GM21619 (cell line): ENCODE measurements at regions not wholly inside any gene's neighbourhood (a gene's known extent, or its start where the extent isn't known, plus 50 kb on each side); places are given as distances from the start of the nearest gene placed in this dataset.
"Not testable (repeated sequence)": the region's sequence is repeated elsewhere in the genome, so short reads cannot be mapped to it uniquely, and the experiment has no call there.

Source experiments
- ATAC-seq: cut with Tn5 transposase; IDR thresholded peaks from one replicate; pipeline ENCODE4 v1.9.1; 2021; ENCODE audit not compliant: unreplicated experiment

- no peak for ATAC-seq
Observed at GRCh38 chr6:8881663-8882062, 446.3 kb upstream of the SLC35B3 start.

DNA sequence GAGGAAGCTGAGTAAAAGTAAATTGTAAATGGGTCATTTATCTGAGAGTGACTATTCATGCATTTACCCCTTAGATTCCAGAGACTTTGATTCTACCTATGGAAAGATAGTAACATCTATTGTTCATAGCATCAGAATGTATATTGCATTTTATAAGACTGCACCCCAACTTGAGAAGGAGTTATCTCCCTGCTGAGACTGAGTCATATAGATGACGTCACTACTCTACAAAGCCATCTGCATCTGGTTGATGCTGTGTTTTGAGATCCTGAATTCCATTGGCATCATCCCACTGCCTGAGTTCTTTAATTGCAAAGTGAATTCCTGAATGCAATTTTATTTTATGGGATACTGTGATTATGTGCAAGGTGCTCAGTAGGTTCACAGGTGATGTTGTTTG lies 444.0 kb upstream of the SLC35B3 start:
- ATAC-seq: no peak

GRCh38 chr6:8875986-8876385 lies 440.6 kb upstream of the SLC35B3 start:
- no peak for ATAC-seq

- no peak for ATAC-seq
Observed at GRCh38 chr6:8872589-8872988, 437.2 kb upstream of the SLC35B3 start.

DNA sequence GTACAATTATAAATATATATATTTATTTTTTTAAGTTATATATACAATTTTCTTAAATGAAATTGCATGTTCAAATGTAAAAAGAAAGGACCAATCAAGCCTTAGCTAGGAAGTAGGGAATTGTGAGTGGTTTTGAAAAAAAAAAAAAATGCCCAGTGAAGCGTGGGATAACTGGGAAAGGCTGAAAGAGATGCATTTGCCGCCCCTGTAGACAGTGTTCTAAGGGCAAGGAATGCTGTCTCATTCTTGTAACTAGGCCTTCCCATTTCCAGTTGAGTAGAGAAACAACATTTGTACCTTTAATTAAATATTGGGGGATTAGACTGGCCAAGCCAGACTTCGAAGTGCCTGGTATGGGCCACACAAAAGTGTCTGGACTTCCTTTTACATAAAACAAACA lies 430.1 kb upstream of the SLC35B3 start:
- no peak for ATAC-seq

GRCh38 chr6:8860671-8861070 lies 425.3 kb upstream of the SLC35B3 start:
- no peak for ATAC-seq

DNA sequence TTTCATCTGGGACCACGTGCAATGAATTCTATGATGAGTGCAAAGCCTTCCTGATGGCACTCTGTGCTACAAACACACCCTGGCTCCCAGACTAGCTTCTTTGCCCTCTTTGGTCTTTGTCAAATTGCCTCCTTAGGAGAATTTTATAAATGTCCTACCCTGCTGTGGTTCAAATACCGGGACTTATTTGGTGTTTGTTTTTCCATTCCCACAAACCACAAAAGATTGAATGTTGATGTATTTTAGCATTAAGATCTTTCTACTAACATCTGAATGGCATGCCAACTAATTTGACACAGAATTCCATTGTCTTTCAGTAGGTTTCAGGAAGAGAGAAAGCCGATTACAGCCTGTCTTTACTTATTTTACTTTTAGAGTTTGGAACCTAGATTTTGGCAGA lies 424.2 kb upstream of the SLC35B3 start:
- ATAC-seq: no peak

DNA sequence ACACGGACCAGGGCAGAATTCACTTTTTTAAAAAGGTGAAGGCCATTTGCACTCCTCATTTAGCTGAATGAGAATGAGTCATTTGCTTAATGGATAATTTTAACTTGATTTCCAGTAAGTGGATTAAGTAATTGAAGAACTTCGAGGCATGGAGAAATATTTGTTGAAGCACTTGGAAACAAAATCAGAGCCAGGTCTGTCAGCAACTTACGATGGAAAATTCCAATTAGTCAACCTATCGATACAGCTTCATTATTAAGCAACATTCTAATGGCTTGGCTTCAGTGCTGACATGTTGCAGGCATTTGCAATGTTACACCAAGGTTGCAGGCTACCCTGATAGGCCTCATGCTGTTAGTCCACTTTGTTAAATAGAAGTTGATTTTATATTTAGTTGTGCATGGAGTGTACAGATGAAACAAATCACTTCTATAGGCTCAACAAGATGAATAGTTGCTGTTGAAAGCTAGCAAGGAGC lies 423.5 kb upstream of the SLC35B3 start:
- ATAC-seq: no peak

DNA sequence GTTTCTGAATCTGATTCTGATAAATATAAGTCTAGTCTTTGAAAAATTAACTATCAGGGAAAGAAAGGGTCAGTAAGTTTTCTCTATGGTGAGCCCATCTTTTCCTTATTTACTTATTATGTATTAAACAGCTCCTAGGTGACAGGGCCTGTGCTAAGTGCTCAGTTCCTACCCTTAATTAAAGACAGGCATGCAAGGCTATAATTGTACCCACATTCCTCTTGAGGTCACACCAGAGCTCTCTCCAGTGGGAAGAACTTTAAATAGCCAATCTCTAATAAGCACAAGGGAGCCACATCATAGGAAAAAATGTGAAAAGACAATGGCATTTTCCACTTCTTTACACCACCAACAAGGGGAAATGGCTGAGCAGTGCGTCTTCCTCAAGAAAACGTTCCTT lies 421.8 kb upstream of the SLC35B3 start:
- ATAC-seq: no peak

DNA sequence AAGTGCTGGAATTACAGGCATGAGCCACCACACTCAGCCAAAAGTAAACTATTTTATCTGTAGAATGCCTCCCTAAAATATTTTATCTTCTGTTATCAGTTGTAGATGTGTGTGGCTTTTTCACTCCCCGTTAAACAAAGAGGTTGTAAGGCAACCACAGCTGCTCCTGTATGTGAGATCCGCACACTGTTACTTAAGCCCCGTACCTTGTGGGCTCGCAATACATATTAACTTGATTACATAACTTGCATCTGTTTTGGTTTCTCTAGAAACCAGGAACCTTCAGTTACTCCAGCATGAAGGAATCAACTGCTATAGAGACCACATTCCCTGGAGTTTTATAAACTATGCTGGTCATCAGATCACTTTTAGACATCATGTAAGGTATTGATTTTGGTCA lies 420.1 kb upstream of the SLC35B3 start:
- ATAC-seq: no peak

DNA sequence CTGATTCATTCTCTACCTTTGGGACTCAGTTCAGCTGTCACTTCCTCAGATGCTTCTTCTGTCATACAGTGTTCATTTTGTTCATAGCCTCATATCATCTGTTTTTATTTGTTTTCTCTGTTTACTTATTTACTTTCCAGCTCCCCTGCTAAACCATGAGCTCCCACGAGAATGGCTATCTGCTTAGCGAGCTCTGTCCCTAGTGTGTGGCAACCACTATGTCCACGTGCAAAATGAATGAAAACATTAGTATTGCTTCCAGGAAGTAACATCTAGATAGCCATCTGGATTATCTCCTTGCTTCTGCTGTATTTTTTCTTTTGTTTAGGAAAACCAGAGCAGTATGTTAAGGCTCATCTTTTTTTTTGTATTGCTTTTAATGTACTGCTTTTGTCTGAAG lies 417.0 kb upstream of the SLC35B3 start:
- no peak for ATAC-seq

- not testable (repeated sequence) for ATAC-seq
Observed at GRCh38 chr6:8846680-8847079, 411.3 kb upstream of the SLC35B3 start.

GRCh38 chr6:8845690-8846089 lies 410.3 kb upstream of the SLC35B3 start:
- ATAC-seq: no peak

- ATAC-seq: no peak
Observed at GRCh38 chr6:8844968-8845367, 409.6 kb upstream of the SLC35B3 start.

DNA sequence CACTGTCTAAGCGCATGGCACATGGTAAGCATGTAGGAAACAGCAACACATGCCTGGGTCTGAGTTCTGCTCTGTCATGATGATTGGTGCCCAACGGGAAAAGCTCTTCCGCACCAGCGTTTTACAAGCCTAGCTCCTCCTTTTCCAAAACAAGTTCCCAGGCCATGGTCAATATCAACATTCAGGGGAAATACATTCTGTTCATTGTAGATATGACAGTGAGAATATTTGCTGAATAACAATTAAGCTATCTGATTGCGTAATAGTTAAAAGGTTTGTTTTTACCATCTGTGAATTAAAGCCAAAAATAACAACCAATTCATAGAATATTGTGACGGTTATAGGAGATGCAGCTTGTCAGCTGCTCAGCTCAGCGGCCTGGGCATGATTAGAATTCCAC lies 404.3 kb upstream of the SLC35B3 start:
- ATAC-seq: no peak

- no peak for ATAC-seq
Observed at GRCh38 chr6:8837343-8837742, 402.0 kb upstream of the SLC35B3 start.

DNA sequence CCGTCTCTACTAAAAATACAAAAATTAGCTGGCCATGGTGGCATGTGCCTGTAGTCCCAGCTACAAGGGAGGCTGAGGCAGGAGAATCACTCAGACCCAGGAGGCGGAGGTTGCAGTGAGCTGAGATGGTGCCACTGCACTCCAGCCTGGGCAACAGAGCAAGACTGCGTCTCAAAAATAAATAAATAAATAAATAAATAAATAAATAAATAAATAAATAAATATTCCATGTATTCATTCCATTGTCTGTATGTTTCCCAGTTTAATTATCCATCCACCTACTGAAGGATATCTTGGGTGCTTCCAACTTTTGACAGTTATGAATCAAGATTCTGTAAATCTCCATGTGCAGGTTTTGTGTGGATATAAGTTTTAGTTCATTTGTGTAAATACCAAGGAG lies 397.4 kb upstream of the SLC35B3 start:
- ATAC-seq: not testable (repeated sequence)

DNA sequence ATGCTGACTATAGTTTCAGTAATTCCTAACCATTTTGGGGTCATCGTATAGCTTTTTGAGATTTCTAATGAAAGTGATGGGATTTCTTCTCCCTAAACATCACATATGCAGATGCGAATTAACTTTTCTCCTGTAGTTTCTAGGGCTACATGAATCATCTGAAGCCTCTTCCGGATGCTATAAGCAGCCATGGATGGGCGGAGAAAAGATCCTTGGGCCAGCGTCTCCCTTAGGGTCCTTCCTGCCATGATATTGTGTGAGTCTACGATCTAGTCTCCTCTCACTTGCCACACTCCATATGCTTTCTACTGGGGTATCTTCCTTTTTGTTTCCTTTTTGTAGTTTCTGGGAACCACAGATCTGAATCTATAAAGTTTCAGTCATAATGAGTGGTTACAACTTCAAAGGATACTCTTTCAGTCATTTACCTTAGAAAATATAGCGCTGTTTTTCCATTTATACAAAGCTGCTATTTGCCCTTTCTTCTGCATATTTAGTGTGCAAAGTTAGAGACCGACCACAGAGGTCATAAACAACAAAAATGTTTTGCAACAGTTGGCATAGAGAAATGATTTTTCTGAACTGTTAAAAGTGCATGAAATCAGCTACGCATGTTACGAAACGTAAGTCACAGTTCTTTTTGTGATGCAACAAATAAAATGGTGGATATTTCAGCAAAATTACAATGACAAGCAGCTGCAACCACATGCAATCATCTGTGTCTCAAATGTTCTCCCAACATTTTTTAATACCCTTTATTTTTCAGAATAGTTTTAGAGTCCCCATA lies 396.2 kb upstream of the SLC35B3 start:
- ATAC-seq: no peak

DNA sequence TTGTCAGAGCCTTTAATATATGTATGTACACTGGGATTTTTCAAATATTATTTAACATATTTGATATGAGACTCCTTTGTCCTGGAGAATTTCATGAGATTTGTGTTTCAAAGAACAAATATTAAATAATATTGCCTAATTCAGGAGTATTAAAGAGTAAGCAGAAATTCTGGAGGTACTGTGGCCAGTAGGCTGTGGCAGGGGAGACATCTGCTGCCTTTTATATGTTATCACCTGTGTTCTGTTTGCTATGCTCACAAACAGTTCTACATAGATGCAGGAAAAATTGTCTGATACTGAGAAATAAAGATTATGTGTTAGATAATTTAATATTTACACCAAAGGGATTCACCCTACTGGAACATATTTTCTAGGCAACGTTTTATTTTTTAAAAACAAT lies 395.4 kb upstream of the SLC35B3 start:
- ATAC-seq: no peak

DNA sequence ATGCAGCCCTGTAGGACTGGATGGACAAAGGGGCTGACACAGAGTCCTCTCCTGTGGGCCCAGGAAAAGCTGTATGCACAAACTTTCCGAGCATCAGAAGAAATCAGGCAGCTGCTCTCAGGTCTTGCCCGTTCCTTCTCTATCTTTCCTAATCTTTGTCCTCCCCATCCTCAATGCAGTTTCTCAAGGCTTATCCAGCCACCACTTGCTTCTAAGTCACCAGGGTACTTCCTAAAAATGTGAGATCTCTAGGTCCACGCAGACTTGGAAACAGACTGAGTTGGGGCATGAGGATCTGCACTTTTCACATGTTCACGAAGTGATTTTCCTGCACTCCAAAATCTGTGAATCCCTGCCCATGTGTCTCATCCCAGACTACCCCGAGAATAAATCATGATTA lies 394.5 kb upstream of the SLC35B3 start:
- ATAC-seq: no peak

GRCh38 chr6:8829296-8829695 lies 394.0 kb upstream of the SLC35B3 start:
- no peak for ATAC-seq

- no peak for ATAC-seq
Observed at GRCh38 chr6:8828376-8828775, 393.0 kb upstream of the SLC35B3 start.

GRCh38 chr6:8825726-8826125 lies 390.4 kb upstream of the SLC35B3 start:
- no peak for ATAC-seq
